HL-60 (cell line): ENCODE measurements at regions not wholly inside any gene's neighbourhood (a gene's known extent, or its start where the extent isn't known, plus 50 kb on each side); places are given as distances from the start of the nearest gene placed in this dataset.

ENCODE experiments used
- GABPA ChIP-seq: IDR thresholded peaks from 2 replicates; pipeline ENCODE4 v1.6.1; 2012; ENCODE audit warnings: low read depth
- POLR2AphosphoS5 ChIP-seq: IDR thresholded peaks from 2 replicates; pipeline ENCODE4 v1.6.1; 2012; ENCODE audit warnings: low read depth
- TF ChIP-seq, protein P1 (sequence below): IDR thresholded peaks from one replicate; pipeline ENCODE4 v1.5.1; 2011; ENCODE audit warnings: low read length, control low read depth, inconsistent platforms; ENCODE audit not compliant: insufficient read depth
- TF ChIP-seq, protein P2 (sequence below): IDR thresholded peaks from 2 replicates; pipeline ENCODE4 v1.6.1; 2012; ENCODE audit warnings: low read depth; ENCODE audit not compliant: insufficient replicate concordance

GRCh38 chr4:33126002-33126401, 2405.8 kb downstream of the PCDH7 start:
- no peak for TF ChIP-seq GABPA
- TF ChIP-seq, protein P1, sequence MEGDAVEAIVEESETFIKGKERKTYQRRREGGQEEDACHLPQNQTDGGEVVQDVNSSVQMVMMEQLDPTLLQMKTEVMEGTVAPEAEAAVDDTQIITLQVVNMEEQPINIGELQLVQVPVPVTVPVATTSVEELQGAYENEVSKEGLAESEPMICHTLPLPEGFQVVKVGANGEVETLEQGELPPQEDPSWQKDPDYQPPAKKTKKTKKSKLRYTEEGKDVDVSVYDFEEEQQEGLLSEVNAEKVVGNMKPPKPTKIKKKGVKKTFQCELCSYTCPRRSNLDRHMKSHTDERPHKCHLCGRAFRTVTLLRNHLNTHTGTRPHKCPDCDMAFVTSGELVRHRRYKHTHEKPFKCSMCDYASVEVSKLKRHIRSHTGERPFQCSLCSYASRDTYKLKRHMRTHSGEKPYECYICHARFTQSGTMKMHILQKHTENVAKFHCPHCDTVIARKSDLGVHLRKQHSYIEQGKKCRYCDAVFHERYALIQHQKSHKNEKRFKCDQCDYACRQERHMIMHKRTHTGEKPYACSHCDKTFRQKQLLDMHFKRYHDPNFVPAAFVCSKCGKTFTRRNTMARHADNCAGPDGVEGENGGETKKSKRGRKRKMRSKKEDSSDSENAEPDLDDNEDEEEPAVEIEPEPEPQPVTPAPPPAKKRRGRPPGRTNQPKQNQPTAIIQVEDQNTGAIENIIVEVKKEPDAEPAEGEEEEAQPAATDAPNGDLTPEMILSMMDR: no peak
- TF ChIP-seq POLR2AphosphoS5: no peak
- TF ChIP-seq, protein P2, sequence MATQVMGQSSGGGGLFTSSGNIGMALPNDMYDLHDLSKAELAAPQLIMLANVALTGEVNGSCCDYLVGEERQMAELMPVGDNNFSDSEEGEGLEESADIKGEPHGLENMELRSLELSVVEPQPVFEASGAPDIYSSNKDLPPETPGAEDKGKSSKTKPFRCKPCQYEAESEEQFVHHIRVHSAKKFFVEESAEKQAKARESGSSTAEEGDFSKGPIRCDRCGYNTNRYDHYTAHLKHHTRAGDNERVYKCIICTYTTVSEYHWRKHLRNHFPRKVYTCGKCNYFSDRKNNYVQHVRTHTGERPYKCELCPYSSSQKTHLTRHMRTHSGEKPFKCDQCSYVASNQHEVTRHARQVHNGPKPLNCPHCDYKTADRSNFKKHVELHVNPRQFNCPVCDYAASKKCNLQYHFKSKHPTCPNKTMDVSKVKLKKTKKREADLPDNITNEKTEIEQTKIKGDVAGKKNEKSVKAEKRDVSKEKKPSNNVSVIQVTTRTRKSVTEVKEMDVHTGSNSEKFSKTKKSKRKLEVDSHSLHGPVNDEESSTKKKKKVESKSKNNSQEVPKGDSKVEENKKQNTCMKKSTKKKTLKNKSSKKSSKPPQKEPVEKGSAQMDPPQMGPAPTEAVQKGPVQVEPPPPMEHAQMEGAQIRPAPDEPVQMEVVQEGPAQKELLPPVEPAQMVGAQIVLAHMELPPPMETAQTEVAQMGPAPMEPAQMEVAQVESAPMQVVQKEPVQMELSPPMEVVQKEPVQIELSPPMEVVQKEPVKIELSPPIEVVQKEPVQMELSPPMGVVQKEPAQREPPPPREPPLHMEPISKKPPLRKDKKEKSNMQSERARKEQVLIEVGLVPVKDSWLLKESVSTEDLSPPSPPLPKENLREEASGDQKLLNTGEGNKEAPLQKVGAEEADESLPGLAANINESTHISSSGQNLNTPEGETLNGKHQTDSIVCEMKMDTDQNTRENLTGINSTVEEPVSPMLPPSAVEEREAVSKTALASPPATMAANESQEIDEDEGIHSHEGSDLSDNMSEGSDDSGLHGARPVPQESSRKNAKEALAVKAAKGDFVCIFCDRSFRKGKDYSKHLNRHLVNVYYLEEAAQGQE: no peak
